A673 (cell line): ENCODE measurements at regions not wholly inside any gene's neighbourhood (a gene's known extent, or its start where the extent isn't known, plus 50 kb on each side); places are given as distances from the start of the nearest gene placed in this dataset.

ENCODE experiments used
- BruUV-seq: library from RNA; stranded (reverse); fragments of 400-500 nt; replicated peaks from 2 replicates; lab custom pipeline; 2021; lab: Mats Ljungman, UMichigan
- CTCF ChIA-PET: fragments of 300-600 bp; sonication (Branson Sonifier 250); formaldehyde crosslinking; loops from one replicate; lab custom pipeline; 2022; ENCODE audit warnings: antibody characterized with exemption; lab: Charles Lee
- POLR2A ChIA-PET: fragments of 300-600 bp; sonication (Branson Sonifier 250); formaldehyde crosslinking; loops from one replicate; lab custom pipeline; 2022; ENCODE audit warnings: antibody characterized with exemption; ENCODE audit not compliant: low non-redundant PET; lab: Charles Lee
- DNase-seq: peaks from one replicate; pipeline ENCODE4 v3.0.0-alpha.2; 2015; ENCODE audit warnings: low spot score
- H3K27ac ChIP-seq: fragments of 200-600 bp; sonication (generic); 2 replicates; pipeline ENCODE4 v1.5.1; 2016; ENCODE audit warnings: mixed run types, low read depth, mild to moderate bottlenecking, mixed read lengths, antibody characterized with exemption, low read length; ENCODE audit not compliant: poor library complexity, severe bottlenecking
- H3K27me3 ChIP-seq: fragments of 200-600 bp; sonication (generic); replicated peaks from 2 replicates; pipeline ENCODE4 v1.6.1; 2017; ENCODE audit warnings: mixed run types, low read depth, mild to moderate bottlenecking, mixed read lengths, antibody characterized with exemption, low read length; ENCODE audit not compliant: insufficient read depth, poor library complexity
- H3K36me3 ChIP-seq: fragments of 200-600 bp; sonication (generic); 2 replicates; pipeline ENCODE4 v1.6.1; 2016; ENCODE audit warnings: mixed run types, mild to moderate bottlenecking, mixed read lengths, antibody characterized with exemption, low read length; ENCODE audit not compliant: insufficient read depth, poor library complexity, severe bottlenecking
- H3K4me1 ChIP-seq: fragments of 200-600 bp; sonication (generic); 2 replicates; pipeline ENCODE4 v1.6.1; 2017; ENCODE audit warnings: mixed run types, mild to moderate bottlenecking, mixed read lengths, antibody characterized with exemption, low read length; ENCODE audit not compliant: insufficient read depth, poor library complexity, severe bottlenecking
- H3K4me3 ChIP-seq: fragments of 200-600 bp; sonication (generic); 2 replicates; pipeline ENCODE4 v1.5.1; 2016; ENCODE audit warnings: low read depth, mixed run types, mild to moderate bottlenecking, mixed read lengths, low read length; ENCODE audit not compliant: poor library complexity, severe bottlenecking
- H3K9me3 ChIP-seq: fragments of 200-600 bp; sonication (generic); 2 replicates; pipeline ENCODE4 v1.6.1; 2016; ENCODE audit warnings: mixed run types, low read depth, mild to moderate bottlenecking, mixed read lengths, antibody characterized with exemption, low read length; ENCODE audit not compliant: poor library complexity, severe bottlenecking
- CTCF ChIP-seq: fragments of 300-800, 200-600 bp; sonication (generic); conservative IDR thresholded peaks from 2 replicates; pipeline ENCODE4 v1.5.1; 2017; ENCODE audit warnings: low read depth, mild to moderate bottlenecking, antibody characterized with exemption, low read length, moderate library complexity, mixed read lengths
- EZH2 ChIP-seq: fragments of 200-600 bp; sonication (generic); IDR thresholded peaks from 2 replicates; pipeline ENCODE4 v1.6.1; 2017; ENCODE audit warnings: borderline replicate concordance, low read depth, mild to moderate bottlenecking, mixed read lengths, antibody characterized with exemption, low read length; ENCODE audit not compliant: poor library complexity, severe bottlenecking
- intact Hi-C: fragments of 100-400 bp; cut with micrococcal nuclease; formaldehyde crosslinking; loops from one replicate; pipeline ENCODE4 v1.10.0; 2022; ENCODE audit not compliant: unreplicated experiment

- intact Hi-C loops, result no loop called here
- no peak overlapping the region for H3K4me3 ChIP-seq
- ChIA-PET CTCF (no interaction called here), POLR2A (no interaction called here)
- BruUV-seq, result no TSS peak
- H3K27ac ChIP-seq, result no peak overlapping the region
- H3K9me3 ChIP-seq, result no peaks in the 10 kb centered on the region
- no peaks in the 10 kb centered on the region for H3K4me1 ChIP-seq
- TF ChIP-seq CTCF, result no peak
- no peak for TF ChIP-seq EZH2
- DNase-seq, result no peak
- peaks cover 2% of the 10 kb centered on the region for H3K27me3 ChIP-seq
- no peaks in the 10 kb centered on the region for H3K36me3 ChIP-seq
Observed at GRCh38 chr1:29757866-29758780, 521.8 kb downstream of the PTPRU start.

GRCh38 chr1:29756901-29757725 lies 520.8 kb downstream of the PTPRU start:
- TF ChIP-seq EZH2, result no peak
- no peak for TF ChIP-seq CTCF
- no peaks in the 10 kb centered on the region for H3K4me1 ChIP-seq
- H3K36me3 ChIP-seq, result no peaks in the 10 kb centered on the region
- no TSS peak for BruUV-seq
- H3K4me3 ChIP-seq, result no peak overlapping the region
- ChIA-PET POLR2A (no interaction called here), CTCF (no interaction called here)
- no peak for DNase-seq
- H3K27me3 ChIP-seq, result no peaks in the 10 kb centered on the region
- intact Hi-C loops, result no loop called here
- no peaks in the 10 kb centered on the region for H3K9me3 ChIP-seq
- H3K27ac ChIP-seq, result no peak overlapping the region

- no peak for TF ChIP-seq CTCF
- intact Hi-C loops, result no loop called here
- ChIA-PET POLR2A (no interaction called here), CTCF (no interaction called here)
- Histone ChIP-seq H3K27me3 (no peaks in the 10 kb centered on the region), H3K4me1 (no peaks in the 10 kb centered on the region), H3K9me3 (no peaks in the 10 kb centered on the region), H3K36me3 (no peaks in the 10 kb centered on the region), H3K27ac (no peak overlapping the region), H3K4me3 (no peak overlapping the region)
- BruUV-seq, result no TSS peak
- no peak for DNase-seq
Observed at GRCh38 chr1:29756498-29756897, 520.2 kb downstream of the PTPRU start.
